Neural cell (in vitro differentiated cells): ENCODE measurements at regions not wholly inside any gene's neighbourhood (a gene's known extent, or its start where the extent isn't known, plus 50 kb on each side); places are given as distances from the start of the nearest gene placed in this dataset.

Experiments
- H2AFZ ChIP-seq: fragments of 200-600, 300-800 bp; sonication (generic), shearing (Covaris generic); 2 replicates; pipeline ENCODE4 v1.6.0; 2014; ENCODE audit warnings: low read depth, mild to moderate bottlenecking, antibody characterized with exemption, low read length, moderate library complexity
- H3F3A ChIP-seq: fragments of 200-600 bp; shearing (Covaris generic); 2 replicates; pipeline ENCODE4 v1.6.1; 2016; ENCODE audit warnings: mild to moderate bottlenecking, moderate library complexity, mixed read lengths, antibody characterized with exemption, low read length; ENCODE audit not compliant: insufficient read depth, poor library complexity, severe bottlenecking
- H3K27ac ChIP-seq: fragments of 200-600, 300-800 bp; sonication (generic), shearing (Covaris generic); 2 replicates; pipeline ENCODE4 v1.5.1; 2014; ENCODE audit warnings: mild to moderate bottlenecking, low read length, moderate library complexity
- H3K27me3 ChIP-seq: fragments of 300-800, 200-600 bp; sonication (generic), shearing (Covaris generic); 2 replicates; pipeline ENCODE4 v1.6.0; 2014; ENCODE audit warnings: mild to moderate bottlenecking, low read depth, low read length, moderate library complexity; ENCODE audit not compliant: insufficient read depth
- H3K36me3 ChIP-seq: fragments of 300-800, 200-600 bp; sonication (generic), shearing (Covaris generic); 2 replicates; pipeline ENCODE4 v1.5.1; 2014; ENCODE audit warnings: mild to moderate bottlenecking, antibody characterized with exemption, low read length, moderate library complexity; ENCODE audit not compliant: insufficient read depth
- H3K4me2 ChIP-seq: fragments of 300-800, 200-600 bp; sonication (generic), shearing (Covaris generic); 2 replicates; pipeline ENCODE4 v1.6.0; 2014; ENCODE audit warnings: mild to moderate bottlenecking, low read length
- H3K4me3 ChIP-seq: fragments of 300-800, 200-600 bp; sonication (generic), shearing (Covaris generic); 2 replicates; pipeline ENCODE4 v1.5.1; 2014; ENCODE audit warnings: mild to moderate bottlenecking, low read length, moderate library complexity
- H3K79me2 ChIP-seq: fragments of 200-600 bp; shearing (Covaris generic); replicated peaks from 2 replicates; pipeline ENCODE4 v1.6.0; 2014; ENCODE audit warnings: mild to moderate bottlenecking, low read length, moderate library complexity; ENCODE audit not compliant: insufficient read depth
- H3K9ac ChIP-seq: fragments of 300-800, 200-600 bp; sonication (generic), shearing (Covaris generic); 2 replicates; pipeline ENCODE4 v1.6.1; 2016; ENCODE audit warnings: mild to moderate bottlenecking, low read length, mixed read lengths
- H3K9me2 ChIP-seq: fragments of 200-600 bp; shearing (Covaris generic); 2 replicates; pipeline ENCODE4 v1.6.1; 2016; ENCODE audit warnings: mild to moderate bottlenecking, low read length, mixed read lengths; ENCODE audit not compliant: insufficient read depth
- H3K9me3 ChIP-seq: fragments of 200-600, 300-800 bp; sonication (generic), shearing (Covaris generic); 2 replicates; pipeline ENCODE4 v1.6.1; 2016; ENCODE audit warnings: mild to moderate bottlenecking, mixed run types, low read length, moderate library complexity, mixed read lengths
- H4K20me1 ChIP-seq: fragments of 200-600 bp; shearing (Covaris generic); 2 replicates; pipeline ENCODE4 v1.6.1; 2016; ENCODE audit warnings: mild to moderate bottlenecking, mixed run types; ENCODE audit not compliant: insufficient read depth
- CTCF ChIP-seq: fragments of 450-650 bp; IDR thresholded peaks from 2 replicates; pipeline ENCODE4 v1.5.1; 2014; ENCODE audit warnings: antibody characterized with exemption, mild to moderate bottlenecking, moderate library complexity; ENCODE audit not compliant: poor library complexity, severe bottlenecking
- EP300 ChIP-seq: fragments of 450-650 bp; conservative IDR thresholded peaks from 2 replicates; pipeline ENCODE4 v1.6.1; 2014; ENCODE audit warnings: antibody characterized with exemption, mild to moderate bottlenecking, moderate library complexity; ENCODE audit not compliant: poor library complexity, severe bottlenecking
- EZH2 ChIP-seq: fragments of 200-600, 300-800 bp; shearing (Covaris generic), sonication (generic); IDR thresholded peaks from 2 replicates; pipeline ENCODE4 v1.6.1; 2014; ENCODE audit warnings: antibody characterized with exemption, low read length, borderline replicate concordance, mild to moderate bottlenecking; ENCODE audit not compliant: insufficient read depth, poor library complexity, severe bottlenecking
- MXI1 ChIP-seq: fragments of 450-650 bp; conservative IDR thresholded peaks from 2 replicates; pipeline ENCODE4 v1.6.1; 2014; ENCODE audit warnings: antibody characterized with exemption, mild to moderate bottlenecking; ENCODE audit not compliant: poor library complexity, severe bottlenecking
- POLR2AphosphoS5 ChIP-seq: IDR thresholded peaks from 2 replicates; pipeline ENCODE4 v1.6.1; 2012
- RAD21 ChIP-seq: fragments of 450-650 bp; conservative IDR thresholded peaks from 2 replicates; pipeline ENCODE4 v1.6.1; 2014; ENCODE audit warnings: antibody characterized with exemption, mild to moderate bottlenecking, moderate library complexity
- REST ChIP-seq: IDR thresholded peaks from 2 replicates; pipeline ENCODE4 v1.6.1; 2012; ENCODE audit warnings: borderline replicate concordance
- SMC3 ChIP-seq: fragments of 450-650 bp; conservative IDR thresholded peaks from 2 replicates; pipeline ENCODE4 v1.6.1; 2014; ENCODE audit warnings: antibody characterized with exemption, mild to moderate bottlenecking, moderate library complexity; ENCODE audit not compliant: poor library complexity
- TAF1 ChIP-seq: IDR thresholded peaks from 2 replicates; pipeline ENCODE4 v1.6.1; 2012; ENCODE audit warnings: low read depth

GRCh38 chr3:162142511-162142910 is 645.9 kb downstream of the OTOL1 start:
- H3K27ac ChIP-seq: no peak overlapping the region
- no peak overlapping the region for H3K9ac ChIP-seq
- no peak overlapping the region for H3K4me3 ChIP-seq
- no peaks in the 10 kb centered on the region for H3K9me3 ChIP-seq
- no peaks in the 10 kb centered on the region for H3K9me2 ChIP-seq
- H2AFZ ChIP-seq: no peak overlapping the region
- no peaks in the 10 kb centered on the region for H3F3A ChIP-seq
- H3K79me2 ChIP-seq: no peaks in the 10 kb centered on the region
- H3K4me2 ChIP-seq: no peak overlapping the region
- H3K36me3 ChIP-seq: no peaks in the 10 kb centered on the region
- H3K27me3 ChIP-seq: no peaks in the 10 kb centered on the region
- TF ChIP-seq CTCF: no peak
- no peak for TF ChIP-seq POLR2AphosphoS5
- no peak for TF ChIP-seq EP300
- no peak for TF ChIP-seq MXI1
- no peak for TF ChIP-seq REST
- no peak for TF ChIP-seq RAD21
- no peak for TF ChIP-seq TAF1
- TF ChIP-seq SMC3: no peak
- H4K20me1 ChIP-seq: no peaks in the 10 kb centered on the region

GRCh38 chr3:162143180-162143579 is 646.6 kb downstream of the OTOL1 start:
- H3K36me3 ChIP-seq: no peaks in the 10 kb centered on the region
- H3F3A ChIP-seq: no peaks in the 10 kb centered on the region
- no peaks in the 10 kb centered on the region for H4K20me1 ChIP-seq
- H2AFZ ChIP-seq: no peak overlapping the region
- H3K27me3 ChIP-seq: no peaks in the 10 kb centered on the region
- no peak overlapping the region for H3K4me3 ChIP-seq
- TF ChIP-seq MXI1 (no peak), EZH2 (no peak), POLR2AphosphoS5 (no peak), RAD21 (no peak), EP300 (no peak), CTCF (no peak), SMC3 (no peak), TAF1 (no peak), REST (no peak)
- H3K9me2 ChIP-seq: no peaks in the 10 kb centered on the region
- no peak overlapping the region for H3K27ac ChIP-seq
- H3K9ac ChIP-seq: no peak overlapping the region
- H3K79me2 ChIP-seq: no peaks in the 10 kb centered on the region
- H3K4me2 ChIP-seq: no peak overlapping the region
- no peaks in the 10 kb centered on the region for H3K9me3 ChIP-seq
